GM23338 (cell line): ENCODE measurements at regions not wholly inside any gene's neighbourhood (a gene's known extent, or its start where the extent isn't known, plus 50 kb on each side); places are given as distances from the start of the nearest gene placed in this dataset.

Source experiments
- CREB1 ChIP-seq: fragments of 250-450 bp; sonication (Bioruptor Pico); IDR thresholded peaks from 2 replicates; pipeline ENCODE4 v1.5.0; 2020; ENCODE audit warnings: low read depth, mild to moderate bottlenecking, moderate library complexity
- CTCF ChIP-seq, 2 experiments: fragments of 200-600 bp in 1 of 2; sonication (generic) in 1 of 2; conservative IDR thresholded peaks; 2 replicates each; pipeline versions ENCODE4 v1.5.1 to v1.6.1; 2016 to 2017; ENCODE audit warnings: antibody characterized with exemption in 2 of 2, low read depth in 2 of 2, mild to moderate bottlenecking in 2 of 2, moderate library complexity in 1 of 2
- ETS1 ChIP-seq: IDR thresholded peaks from 2 replicates; pipeline ENCODE4 v1.6.1; 2016; ENCODE audit warnings: antibody characterized with exemption
- EZH2 ChIP-seq: fragments of 200-600 bp; sonication (generic); IDR thresholded peaks from one replicate; pipeline ENCODE4 v1.8.0; 2017; ENCODE audit warnings: antibody characterized with exemption, mild to moderate bottlenecking, low read depth; ENCODE audit not compliant: unreplicated experiment
- EZH2phosphoT487 ChIP-seq: fragments of 200-600 bp; sonication (generic); IDR thresholded peaks from one replicate; pipeline ENCODE4 v1.8.1; 2018; ENCODE audit warnings: antibody characterized with exemption; ENCODE audit not compliant: unreplicated experiment
- POLR2AphosphoS5 ChIP-seq: IDR thresholded peaks from 2 replicates; pipeline ENCODE4 v1.6.1; 2016; ENCODE audit warnings: antibody characterized with exemption, low read depth
- REST ChIP-seq: IDR thresholded peaks from one replicate; pipeline ENCODE4 v1.6.1; 2018; ENCODE audit warnings: antibody characterized with exemption; ENCODE audit not compliant: unreplicated experiment
- ZNF114 ChIP-seq: fragments of 250-450 bp; sonication (Bioruptor Pico); IDR thresholded peaks from 2 replicates; pipeline ENCODE4 v1.5.0; 2020; ENCODE audit warnings: mild to moderate bottlenecking, moderate library complexity
- ZNF331 ChIP-seq: fragments of 250-450 bp; sonication (Bioruptor Pico); IDR thresholded peaks from 2 replicates; pipeline ENCODE4 v1.5.0; 2020; ENCODE audit warnings: low read depth, mild to moderate bottlenecking, moderate library complexity
- ZNF462 ChIP-seq: fragments of 250-450 bp; sonication (Bioruptor Pico); IDR thresholded peaks from 2 replicates; pipeline ENCODE4 v1.5.0; 2020; ENCODE audit warnings: mild to moderate bottlenecking, moderate library complexity

- no peak for TF ChIP-seq CTCF (conservative IDR thresholded peaks at IDR 0.05; ENCODE audit: low read depth in 2 of 2)
- TF ChIP-seq EZH2, result no peak
- TF ChIP-seq REST, result no peak
- TF ChIP-seq EZH2phosphoT487, result no peak
- TF ChIP-seq ZNF114 (CRISPR knock-in tag), result no peak
- TF ChIP-seq CREB1 (CRISPR knock-in tag), result no peak
- no peak for TF ChIP-seq POLR2AphosphoS5
- TF ChIP-seq ETS1, result no peak
- no peak for TF ChIP-seq ZNF331 (CRISPR knock-in tag)
- TF ChIP-seq ZNF462 (CRISPR knock-in tag), result no peak
Measured at GRCh38 chr14:38021861-38022260, 185.8 kb upstream of the SSTR1 start.
